NCI-H82 treated with DMSO at 0.1 percent for 48 hours (cell line): ENCODE measurements at regions not wholly inside any gene's neighbourhood (a gene's known extent, or its start where the extent isn't known, plus 50 kb on each side); places are given as distances from the start of the nearest gene placed in this dataset.

Experiments
- DNase-seq: peaks from one replicate; lab custom pipeline; 2025; ENCODE audit not compliant: unreplicated experiment; lab: John Stamatoyannopoulos, UW

- DNase-seq: no peak
These were observed 54.3 kb upstream of the WSB1 start for GRCh38 chr17:27239584-27239983.

- DNase-seq: no peak
These were observed 53.7 kb upstream of the WSB1 start for GRCh38 chr17:27240086-27240801.

- DNase-seq: no peak
These were observed 53.1 kb upstream of the WSB1 start for GRCh38 chr17:27240802-27241155.

- no peak for DNase-seq
These were observed 52.5 kb upstream of the WSB1 start for GRCh38 chr17:27241346-27241946.

- no peak for DNase-seq
These were observed 51.0 kb upstream of the WSB1 start for GRCh38 chr17:27242951-27243350.

- no peak for DNase-seq
These were observed 49.9 kb upstream of the WSB1 start for GRCh38 chr17:27244011-27244410.
